B cell (primary cell): ENCODE measurements at regions not wholly inside any gene's neighbourhood (a gene's known extent, or its start where the extent isn't known, plus 50 kb on each side); places are given as distances from the start of the nearest gene placed in this dataset.

ENCODE experiments used
- CTCF ChIP-seq: fragments of 200-600 bp; IDR thresholded peaks from one replicate; pipeline ENCODE4 v1.8.0; 2022; ENCODE audit warnings: antibody characterized with exemption, mild to moderate bottlenecking
- EZH2 ChIP-seq: IDR thresholded peaks from 2 replicates; pipeline ENCODE4 v1.6.1; 2012; ENCODE audit warnings: borderline replicate concordance, low read depth, mild to moderate bottlenecking, moderate library complexity, low read length; ENCODE audit not compliant: insufficient read depth, poor library complexity, severe bottlenecking

DNA sequence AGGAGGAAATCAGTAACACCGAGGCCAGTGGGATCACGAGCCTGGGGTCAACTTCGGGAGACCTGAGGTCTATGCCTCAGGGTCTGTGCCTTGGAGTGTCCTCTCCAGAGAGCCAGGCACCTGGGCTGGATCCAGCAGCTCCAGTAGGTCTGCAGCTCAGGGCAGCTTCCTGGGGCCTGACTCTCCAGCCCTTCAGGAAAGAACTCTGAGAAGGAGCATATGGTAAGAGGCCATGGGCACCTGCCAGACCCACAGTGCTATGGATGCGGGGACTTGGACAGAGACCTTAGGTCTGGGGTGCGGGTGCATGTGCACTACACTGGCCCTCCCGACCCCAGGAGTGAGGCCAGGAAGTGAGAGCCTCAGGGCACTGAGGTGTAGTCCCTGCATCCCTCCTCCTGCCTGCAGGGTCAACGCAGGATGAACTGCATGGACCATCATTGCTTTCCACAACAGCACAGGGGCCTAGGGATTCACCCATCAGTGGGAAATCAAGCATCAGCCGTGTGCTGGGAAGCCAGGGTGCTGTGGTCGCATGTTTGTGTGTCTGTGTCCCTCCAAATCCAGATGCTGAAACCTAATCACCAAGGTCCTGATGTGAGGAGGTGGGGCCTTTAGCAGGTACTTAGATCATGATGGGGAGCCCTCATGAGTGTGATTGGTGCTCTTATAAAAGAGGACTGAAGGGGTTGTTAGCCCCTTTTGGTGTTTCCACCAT is 210.9 kb upstream of the CST7 start:
- no peak for TF ChIP-seq CTCF
- no peak for TF ChIP-seq EZH2
